Esophagus squamous epithelium (tissue), 5 donors: ENCODE measurements at regions not wholly inside any gene's neighbourhood (a gene's known extent, or its start where the extent isn't known, plus 50 kb on each side); places are given as distances from the start of the nearest gene placed in this dataset.

Source experiments
- DNase-seq: peaks from one replicate; lab custom pipeline; 2025; lab: John Stamatoyannopoulos, UW
- H3K27ac ChIP-seq, 4 donors: fragments of 200-600 bp; sonication (generic); one replicate each; pipeline ENCODE4 v1.5.1; 2016 to 2019; ENCODE audit warnings: mild to moderate bottlenecking in 1 of 4
- H3K27me3 ChIP-seq, 4 donors: fragments of 200-600 bp; sonication (generic); 1 replicate in 3 of 4; 2 replicates in 1 of 4; pipeline versions ENCODE4 v1.5.1 to v1.6.0; 2017 to 2021; ENCODE audit warnings: antibody characterized with exemption in 1 of 4
- H3K36me3 ChIP-seq, 3 donors: fragments of 200-600 bp; sonication (generic); one replicate each; pipeline ENCODE4 v1.5.1; 2016 to 2019
- H3K4me1 ChIP-seq, 3 donors: fragments of 200-600 bp; sonication (generic); one replicate each; pipeline ENCODE4 v1.5.1; 2017 to 2019
- H3K4me3 ChIP-seq, 4 donors: fragments of 200-600 bp; sonication (generic); 1 replicate in 3 of 4; 2 replicates in 1 of 4; pipeline ENCODE4 v1.5.1; 2016 to 2019; ENCODE audit warnings: mild to moderate bottlenecking in 2 of 4, moderate library complexity in 1 of 4
- H3K9me3 ChIP-seq, 3 donors: fragments of 200-600 bp; sonication (generic); one replicate each; pipeline ENCODE4 v1.5.1; 2016 to 2019
- CTCF ChIP-seq, 6 experiments: fragments of 450-650 bp in 4 of 6; fragments of 200-600 bp in 2 of 6; sonication (generic) in 2 of 6; IDR thresholded peaks; one replicate each; pipeline ENCODE4 v1.5.1; 2016 to 2019; ENCODE audit warnings: antibody characterized with exemption in 6 of 6, mild to moderate bottlenecking in 4 of 6, moderate library complexity in 4 of 6
- POLR2A ChIP-seq, 4 donors: fragments of 450-650 bp; IDR thresholded peaks; one replicate each; pipeline ENCODE4 v1.6.1; 2017; ENCODE audit warnings: antibody characterized with exemption in 4 of 4, mild to moderate bottlenecking in 4 of 4, moderate library complexity in 3 of 4
- WGBS, 2 donors: methylation state at CpG; one replicate each; pipeline ENCODE4 v1.1.5; 2018; 5-methylcytosine and 5-hydroxymethylcytosine counted together
- intact Hi-C: fragments of 100-400 bp; cut with DNase I; formaldehyde crosslinking; loops from one replicate; pipeline ENCODE4 v1.15.0; 2022
- donor health status: DM: yes; HTN: yes; CAD: no.

- no peak for TF ChIP-seq CTCF (IDR thresholded peaks at IDR 0.05)
- TF ChIP-seq POLR2A (IDR thresholded peaks at IDR 0.05), result no peak
- DNase-seq, result no peak
- WGBS, 2 donors, result 50 to 65% methylated on average over 2 of the region's 2 CpGs
- H3K4me1 ChIP-seq, result no peaks in the 10 kb centered on the region
- intact Hi-C loops, result no loop called here
- no peak overlapping the region for H3K4me3 ChIP-seq
- no peaks in the 10 kb centered on the region for H3K36me3 ChIP-seq
- H3K9me3 ChIP-seq, result no peaks in the 10 kb centered on the region
- H3K27me3 ChIP-seq, result peaks cover 0 to 11% (median 0%) of the 10 kb centered on the region in 4 donors
- H3K27ac ChIP-seq, result no peak overlapping the region
These were observed 69.5 kb upstream of the NEO1 start for GRCh38 chr15:72982714-72983113.

- TF ChIP-seq CTCF (IDR thresholded peaks at IDR 0.05) (no peak), POLR2A (IDR thresholded peaks at IDR 0.05) (no peak)
- intact Hi-C loops, result no loop called here
- H3K27me3 ChIP-seq, result peaks cover 0 to 20% (median 0%) of the 10 kb centered on the region in 4 donors
- DNase-seq, result no peak
- 70 to 71% methylated on average over 1 of the region's 1 CpG for WGBS, 2 donors
- H3K9me3 ChIP-seq, result no peaks in the 10 kb centered on the region
- H3K4me3 ChIP-seq, result no peak overlapping the region
- H3K27ac ChIP-seq, result no peak overlapping the region
- no peaks in the 10 kb centered on the region for H3K4me1 ChIP-seq
- H3K36me3 ChIP-seq, result no peaks in the 10 kb centered on the region
These were observed 71.6 kb upstream of the NEO1 start for GRCh38 chr15:72980661-72981060.

GRCh38 chr15:72979791-72980190 lies 72.5 kb upstream of the NEO1 start:
- DNase-seq, result no peak
- H3K9me3 ChIP-seq, result no peaks in the 10 kb centered on the region
- WGBS, 2 donors, result 60 to 76% methylated on average over 5 of the region's 5 CpGs
- no peaks in the 10 kb centered on the region for H3K36me3 ChIP-seq
- no peaks in the 10 kb centered on the region for H3K4me1 ChIP-seq
- peaks cover 0 to 20% (median 0%) of the 10 kb centered on the region in 4 donors for H3K27me3 ChIP-seq
- no peak overlapping the region for H3K27ac ChIP-seq
- TF ChIP-seq POLR2A (IDR thresholded peaks at IDR 0.05) (no peak), CTCF (IDR thresholded peaks at IDR 0.05) (no peak)
- H3K4me3 ChIP-seq, result no peak overlapping the region
- intact Hi-C loops, result no loop called here

- no peak overlapping the region for H3K4me3 ChIP-seq
- no peaks in the 10 kb centered on the region for H3K9me3 ChIP-seq
- no peak for DNase-seq
- TF ChIP-seq POLR2A (IDR thresholded peaks at IDR 0.05), result no peak
- no peak for TF ChIP-seq CTCF (IDR thresholded peaks at IDR 0.05)
- H3K4me1 ChIP-seq, result no peaks in the 10 kb centered on the region
- 56 to 74% methylated on average over 5 of the region's 5 CpGs for WGBS, 2 donors
- peaks cover 0 to 20% (median 0%) of the 10 kb centered on the region in 4 donors for H3K27me3 ChIP-seq
- intact Hi-C loops, result no loop called here
- H3K36me3 ChIP-seq, result no peaks in the 10 kb centered on the region
- no peak overlapping the region for H3K27ac ChIP-seq
These were observed 73.0 kb upstream of the NEO1 start for GRCh38 chr15:72979308-72979707.

- no peak for DNase-seq
- Histone ChIP-seq H3K27me3 (peaks cover 0 to 20% (median 0%) of the 10 kb centered on the region in 4 donors), H3K27ac (no peak overlapping the region), H3K36me3 (no peaks in the 10 kb centered on the region), H3K4me3 (no peak overlapping the region), H3K9me3 (no peaks in the 10 kb centered on the region), H3K4me1 (no peaks in the 10 kb centered on the region)
- intact Hi-C loops, result no loop called here
- TF ChIP-seq CTCF (IDR thresholded peaks at IDR 0.05), result no peak
- TF ChIP-seq POLR2A (IDR thresholded peaks at IDR 0.05), result no peak
- WGBS, 2 donors, result 80 to 85% methylated on average over 5 of the region's 5 CpGs
These were observed 74.0 kb upstream of the NEO1 start for GRCh38 chr15:72978223-72978622.
